ENCODE measurements at regions not wholly inside any gene's neighbourhood (a gene's known extent, or its start where the extent isn't known, plus 50 kb on each side); places are given as distances from the start of the nearest gene placed in this dataset.

DNA sequence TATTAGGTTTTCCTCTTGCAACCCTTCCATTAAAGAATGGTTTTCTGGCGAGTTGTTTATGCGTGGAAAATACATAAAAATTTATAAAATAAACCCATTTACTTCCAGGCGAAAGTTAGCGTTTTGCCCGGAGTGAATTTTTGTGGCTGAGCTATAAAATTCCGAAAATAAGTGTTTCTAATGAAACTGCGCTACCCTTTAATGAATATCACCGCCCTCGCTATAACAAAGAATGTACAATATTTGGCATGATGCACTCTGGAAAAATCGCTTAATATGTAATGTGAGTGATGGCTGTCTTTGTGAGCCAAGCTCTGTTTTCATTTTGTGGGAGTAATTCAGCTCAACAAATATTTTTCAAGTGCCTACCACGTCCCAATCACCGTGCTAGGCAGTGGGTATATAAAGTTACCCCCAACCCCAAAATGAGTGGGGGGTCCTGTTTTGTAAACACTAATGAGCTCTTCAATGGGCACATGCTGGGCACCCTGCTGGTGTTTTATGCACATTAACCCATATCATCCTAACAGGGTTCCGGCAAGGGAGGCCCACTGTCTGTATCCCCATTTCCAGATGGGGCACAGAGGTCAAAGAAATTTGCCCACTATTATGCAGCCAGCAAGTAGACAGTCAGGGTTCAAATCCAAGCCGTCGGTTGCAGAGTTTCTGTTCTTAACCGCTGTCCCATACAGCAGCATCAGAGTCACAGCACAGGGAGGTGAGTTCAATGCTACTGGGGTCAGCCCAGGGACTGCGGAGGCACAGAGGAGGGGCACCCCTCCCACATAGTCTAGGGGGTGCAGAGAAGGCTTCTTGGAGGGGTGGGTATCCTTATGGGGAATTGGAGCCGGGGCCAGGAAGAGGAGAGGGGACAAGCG, 65.7 kb upstream of the STX18 start:
- TF ChIP-seq EZH2phosphoT487 (IDR thresholded peaks at IDR 0.05; ENCODE audit: insufficient read depth, low read depth), result no peak
- no peak for TF ChIP-seq EZH2 (IDR thresholded peaks at IDR 0.05; ENCODE audit: insufficient read depth, poor library complexity, severe bottlenecking)

All from GM23248 (cell line).